ENCODE measurements at regions not wholly inside any gene's neighbourhood (a gene's known extent, or its start where the extent isn't known, plus 50 kb on each side); places are given as distances from the start of the nearest gene placed in this dataset.
"Not testable (repeated sequence)": the region's sequence is repeated elsewhere in the genome, so short reads cannot be mapped to it uniquely, and the experiment has no call there.

GRCh38 chr2:234169674-234170073, 119.2 kb downstream of the SPP2 start:
- intact Hi-C loops (cut with micrococcal nuclease; ENCODE audit: unreplicated experiment) = no loop called here
- no TSS peak for BruUV-seq (replicated peaks)

GRCh38 chr2:234168605-234169570, 118.4 kb downstream of the SPP2 start:
- FAIRE-seq; H3K9ac ChIP-seq (ENCODE audit: insufficient read depth, low read depth, low read length); BruUV-seq (replicated peaks); H3K79me2 ChIP-seq (ENCODE audit: insufficient read depth, low read length); POLR2A ChIA-PET; H3K27me3 ChIP-seq (ENCODE audit: control insufficient read depth in 1 of 2, insufficient read depth in 2 of 2, low read length in 2 of 2); ATAC-seq; H3K9me3 ChIP-seq (ENCODE audit: low read length); H2AFZ ChIP-seq (ENCODE audit: low read length); intact Hi-C loops (cut with micrococcal nuclease; ENCODE audit: unreplicated experiment); H3K27ac ChIP-seq (ENCODE audit: extremely low read length, insufficient read depth, low read length); H3K4me2 ChIP-seq (ENCODE audit: low read depth, low read length); DNase-seq (ENCODE audit: low spot score); H4K20me1 ChIP-seq (ENCODE audit: insufficient read depth, low read length); H3K36me3 ChIP-seq (replicated peaks in 1 of 2; ENCODE audit: control insufficient read depth in 1 of 2, insufficient read depth in 2 of 2, low read length in 2 of 2); in situ Hi-C loops (cut with HindIII; ENCODE audit: extremely low pct_ligation_motif_present, low pct_unique_long_range_greater_than_20kb); CTCF ChIA-PET (ENCODE audit: low intra/inter-chr PET ratio, low total read pairs); H3K4me3 ChIP-seq (replicated peaks in 1 of 3; ENCODE audit: insufficient read depth in 1 of 3, low read depth in 2 of 3, low read length in 3 of 3); H3K4me1 ChIP-seq (ENCODE audit: insufficient read depth, low read length): not testable (repeated sequence)
- WGBS (ENCODE audit: low lambda C conversion rate) = 34% methylated on average over 6 of the region's 8 CpGs

More at GRCh38 chr2:234169674-234170073, 119.2 kb downstream of the SPP2 start:
- ATAC-seq (no peak), FAIRE-seq (no peak), DNase-seq (ENCODE audit: low spot score) (no peak)
- no peaks in the 10 kb centered on the region for H3K79me2 ChIP-seq (ENCODE audit: insufficient read depth, low read length)
- no peak overlapping the region for H3K9ac ChIP-seq (ENCODE audit: insufficient read depth, low read depth, low read length)
- no peaks in the 10 kb centered on the region for H3K36me3 ChIP-seq (replicated peaks in 1 of 2; ENCODE audit: control insufficient read depth in 1 of 2, insufficient read depth in 2 of 2, low read length in 2 of 2)
- H3K4me3 ChIP-seq (replicated peaks in 1 of 3; ENCODE audit: insufficient read depth in 1 of 3, low read depth in 2 of 3, low read length in 3 of 3) = no peak overlapping the region
- in situ Hi-C loops (cut with HindIII; ENCODE audit: extremely low pct_ligation_motif_present, low pct_unique_long_range_greater_than_20kb) = no loop called here
- no peak overlapping the region for H2AFZ ChIP-seq (ENCODE audit: low read length)
- H3K27me3 ChIP-seq (ENCODE audit: control insufficient read depth in 1 of 2, insufficient read depth in 2 of 2, low read length in 2 of 2) = no peaks in the 10 kb centered on the region; a peak in 1 of 5 replicates
- no peaks in the 10 kb centered on the region for H4K20me1 ChIP-seq (ENCODE audit: insufficient read depth, low read length)
- WGBS (ENCODE audit: low lambda C conversion rate) = 0% methylated on average over 1 of the region's 1 CpG
- H3K4me2 ChIP-seq (ENCODE audit: low read depth, low read length) = no peak overlapping the region
- no peak for TF ChIP-seq ZNF639 (CRISPR knock-in tag; conservative IDR thresholded peaks at IDR 0.05)
- TF ChIP-seq CEBPZ (IDR thresholded peaks at IDR 0.05; ENCODE audit: low read length) = no peak
- TF ChIP-seq KLF13 (CRISPR knock-in tag; IDR thresholded peaks at IDR 0.05) = no peak
- H3K4me1 ChIP-seq (ENCODE audit: insufficient read depth, low read length) = peaks cover 7% of the 10 kb centered on the region; the same call in 1 of the 2 replicates
- CTCF ChIA-PET (ENCODE audit: low intra/inter-chr PET ratio, low total read pairs) = no interaction called here
- H3K9me3 ChIP-seq (ENCODE audit: low read length) = no peaks in the 10 kb centered on the region
- H3K27ac ChIP-seq (ENCODE audit: extremely low read length, insufficient read depth, low read length) = no peak overlapping the region
- POLR2A ChIA-PET = no interaction called here

Measured in HepG2 (cell line).